ENCODE measurements at regions not wholly inside any gene's neighbourhood (a gene's known extent, or its start where the extent isn't known, plus 50 kb on each side); places are given as distances from the start of the nearest gene placed in this dataset.

DNA sequence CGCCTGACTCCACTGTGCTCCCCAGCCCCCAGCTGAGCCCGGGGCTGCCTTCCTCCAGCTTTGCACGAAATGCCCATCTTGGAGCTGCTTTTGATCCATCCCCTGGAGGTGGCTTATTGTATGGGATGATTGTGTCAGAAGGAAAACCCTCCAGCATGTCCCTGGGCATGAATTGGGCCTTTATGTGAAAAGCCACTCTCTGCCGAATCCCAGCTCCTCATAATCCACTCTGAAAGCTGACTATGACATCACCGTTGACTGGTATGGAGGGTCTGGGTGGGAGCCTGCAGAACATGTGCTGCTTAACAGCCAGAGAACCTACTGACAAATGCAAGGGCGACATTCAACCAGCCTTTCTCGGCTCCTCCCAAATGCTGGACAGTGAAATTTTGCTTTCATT is 74.6 kb downstream of the NENF start:
- WGBS, 5 donors = 74 to 90% (median 86%) methylated on average over 7 of the region's 7 CpGs
- Histone ChIP-seq H3K27me3 (replicated peaks in 1 of 7) (peaks cover 0 to 14% (median 9%) of the 10 kb centered on the region in 7 donors), H3K4me1 (no peaks in the 10 kb centered on the region), H3K36me3 (no peaks in the 10 kb centered on the region), H3K4me3 (no peak overlapping the region), H3K9me3 (no peaks in the 10 kb centered on the region), H3K27ac (no peak overlapping the region)
- intact Hi-C loops (cut with DNase I; ENCODE audit: low total_unique reads) = no loop called here
- no peak for DNase-seq
- TF ChIP-seq POLR2AphosphoS5 (IDR thresholded peaks at IDR 0.05) = no peak
- TF ChIP-seq, protein P1, sequence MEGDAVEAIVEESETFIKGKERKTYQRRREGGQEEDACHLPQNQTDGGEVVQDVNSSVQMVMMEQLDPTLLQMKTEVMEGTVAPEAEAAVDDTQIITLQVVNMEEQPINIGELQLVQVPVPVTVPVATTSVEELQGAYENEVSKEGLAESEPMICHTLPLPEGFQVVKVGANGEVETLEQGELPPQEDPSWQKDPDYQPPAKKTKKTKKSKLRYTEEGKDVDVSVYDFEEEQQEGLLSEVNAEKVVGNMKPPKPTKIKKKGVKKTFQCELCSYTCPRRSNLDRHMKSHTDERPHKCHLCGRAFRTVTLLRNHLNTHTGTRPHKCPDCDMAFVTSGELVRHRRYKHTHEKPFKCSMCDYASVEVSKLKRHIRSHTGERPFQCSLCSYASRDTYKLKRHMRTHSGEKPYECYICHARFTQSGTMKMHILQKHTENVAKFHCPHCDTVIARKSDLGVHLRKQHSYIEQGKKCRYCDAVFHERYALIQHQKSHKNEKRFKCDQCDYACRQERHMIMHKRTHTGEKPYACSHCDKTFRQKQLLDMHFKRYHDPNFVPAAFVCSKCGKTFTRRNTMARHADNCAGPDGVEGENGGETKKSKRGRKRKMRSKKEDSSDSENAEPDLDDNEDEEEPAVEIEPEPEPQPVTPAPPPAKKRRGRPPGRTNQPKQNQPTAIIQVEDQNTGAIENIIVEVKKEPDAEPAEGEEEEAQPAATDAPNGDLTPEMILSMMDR (IDR thresholded peaks at IDR 0.05 in 8 of 11, conservative IDR thresholded peaks at IDR 0.05 in 3 of 11) = no peak
- TF ChIP-seq POLR2A (IDR thresholded peaks at IDR 0.05) = no peak

DNA sequence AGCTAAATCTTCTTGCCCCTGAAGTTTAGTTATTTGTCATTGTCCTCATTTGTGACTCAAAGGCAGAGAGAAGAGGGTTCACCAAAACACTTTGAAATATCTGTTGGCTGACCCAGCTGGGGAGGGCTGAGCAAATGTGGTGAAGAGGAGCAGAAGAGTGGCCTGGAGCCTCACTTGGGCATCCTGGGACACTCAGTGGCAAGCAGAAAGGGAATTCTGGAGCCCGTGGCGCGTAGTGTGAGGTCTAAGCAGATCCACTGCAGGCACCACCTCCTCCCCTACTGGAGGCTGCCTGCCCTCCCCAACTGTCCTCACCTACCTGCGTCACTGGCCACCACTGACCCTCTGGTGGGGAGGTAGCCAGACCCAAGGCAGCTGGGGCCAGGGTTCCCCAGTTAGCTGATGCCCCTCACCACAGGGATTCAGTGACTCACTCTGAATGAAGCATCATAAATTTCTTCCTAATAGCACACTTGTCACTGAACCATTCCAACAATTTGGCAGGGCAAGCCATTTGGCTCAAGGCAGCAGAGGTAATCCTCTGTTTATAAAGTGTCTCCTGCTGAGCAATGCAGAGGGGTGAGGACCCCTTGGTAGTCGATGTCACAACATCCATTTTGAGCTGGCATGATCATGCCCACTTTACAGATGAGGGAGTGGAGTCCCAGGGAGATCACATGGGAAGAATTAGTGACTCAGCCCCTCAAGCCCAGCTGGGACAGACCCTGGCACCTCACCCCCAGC is 80.3 kb downstream of the NENF start:
- H3K27ac ChIP-seq = no peak overlapping the region
- H3K4me1 ChIP-seq = peaks cover 8 to 23% (median 14%) of the 10 kb centered on the region in 6 donors
- 70 to 90% (median 72%) methylated on average over 5 of the region's 5 CpGs for WGBS, 5 donors
- H3K9me3 ChIP-seq = no peaks in the 10 kb centered on the region
- TF ChIP-seq POLR2A (IDR thresholded peaks at IDR 0.05) (no peak), POLR2AphosphoS5 (IDR thresholded peaks at IDR 0.05) (no peak)
- TF ChIP-seq, protein P1 (IDR thresholded peaks at IDR 0.05 in 8 of 11, conservative IDR thresholded peaks at IDR 0.05 in 3 of 11) = no peak
- intact Hi-C loops (cut with DNase I; ENCODE audit: low total_unique reads) = no loop called here
- no peak overlapping the region for H3K4me3 ChIP-seq
- H3K36me3 ChIP-seq = no peaks in the 10 kb centered on the region
- no peak for DNase-seq
- H3K27me3 ChIP-seq (replicated peaks in 1 of 7) = peaks cover 0 to 69% (median 40%) of the 10 kb centered on the region in 7 donors

DNA sequence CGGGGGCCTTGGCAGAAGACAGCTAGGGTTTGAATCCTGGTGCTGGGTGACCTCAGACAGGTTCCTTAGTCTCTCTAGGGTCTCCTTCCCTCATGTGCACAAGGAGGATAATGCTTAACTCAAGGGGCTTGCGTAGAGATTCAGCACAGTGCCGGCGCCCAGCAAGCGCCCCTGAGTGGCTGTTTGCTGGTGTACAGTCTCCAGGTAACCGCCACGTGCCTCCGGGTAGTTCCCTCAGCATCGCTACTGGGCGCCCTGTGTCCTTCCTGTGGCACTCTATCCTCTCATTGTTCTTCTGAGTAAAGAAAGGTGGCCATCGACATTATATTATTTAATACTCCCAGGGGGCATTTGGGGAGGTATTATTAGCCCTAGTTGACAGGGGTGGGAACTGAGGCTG is 80.9 kb downstream of the NENF start:
- no peak overlapping the region for H3K4me3 ChIP-seq
- peaks cover 8 to 23% (median 14%) of the 10 kb centered on the region in 6 donors for H3K4me1 ChIP-seq
- 51 to 74% (median 70%) methylated on average over 6 to 11 of the region's 11 CpGs for WGBS, 5 donors
- TF ChIP-seq, protein P1 (IDR thresholded peaks at IDR 0.05 in 8 of 11, conservative IDR thresholded peaks at IDR 0.05 in 3 of 11) = no peak
- no peak for TF ChIP-seq POLR2AphosphoS5 (IDR thresholded peaks at IDR 0.05)
- TF ChIP-seq POLR2A (IDR thresholded peaks at IDR 0.05) = no peak
- peaks cover 0 to 69% (median 40%) of the 10 kb centered on the region in 7 donors for H3K27me3 ChIP-seq (replicated peaks in 1 of 7)
- no peaks in the 10 kb centered on the region for H3K36me3 ChIP-seq
- intact Hi-C loops (cut with DNase I; ENCODE audit: low total_unique reads) = no loop called here
- no peak for DNase-seq
- no peaks in the 10 kb centered on the region for H3K9me3 ChIP-seq
- no peak overlapping the region for H3K27ac ChIP-seq

DNA sequence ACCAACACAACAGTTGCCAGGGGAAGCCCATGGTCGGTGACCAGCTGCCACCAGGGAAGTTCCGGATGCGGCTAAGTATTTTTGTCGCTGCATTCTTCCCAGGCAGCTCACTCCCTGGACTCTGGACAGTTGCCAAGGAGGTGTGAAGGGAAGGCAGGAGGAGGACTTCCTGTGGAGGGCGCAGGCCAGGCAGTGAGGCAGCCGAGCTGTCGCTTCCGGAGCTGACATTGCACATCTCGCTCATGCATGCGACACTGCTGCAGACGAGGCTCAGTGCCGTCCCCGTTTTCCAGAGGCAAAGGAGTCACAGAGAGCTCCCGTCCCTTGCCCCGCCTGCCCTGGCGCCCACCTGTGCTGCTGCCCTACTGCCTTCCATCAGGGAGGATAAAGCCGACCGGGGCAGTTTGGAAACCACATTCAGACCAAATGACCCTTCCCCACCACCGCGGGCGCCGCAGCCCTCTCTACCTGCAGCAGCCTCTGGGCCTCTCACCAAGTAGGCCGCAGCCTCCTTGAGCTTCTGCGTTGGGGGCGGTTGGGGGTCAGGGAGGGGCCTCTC is 81.4 kb downstream of the NENF start:
- no peak for DNase-seq
- peak overlapping the region in 5 of 8 donors; percentile 10 to 54 (median 23) for H3K4me3 ChIP-seq
- WGBS, 5 donors = 21 to 36% (median 23%) methylated on average over 16 to 25 of the region's 25 CpGs
- intact Hi-C loops (cut with DNase I; ENCODE audit: low total_unique reads) = no loop called here
- H3K9me3 ChIP-seq = no peaks in the 10 kb centered on the region
- H3K27ac ChIP-seq = no peak overlapping the region
- no peaks in the 10 kb centered on the region for H3K36me3 ChIP-seq
- peaks cover 8 to 23% (median 14%) of the 10 kb centered on the region in 6 donors for H3K4me1 ChIP-seq
- TF ChIP-seq POLR2A (IDR thresholded peaks at IDR 0.05) = no peak
- peak; percentile 36 to 41 (median 39) for TF ChIP-seq POLR2AphosphoS5 (IDR thresholded peaks at IDR 0.05)
- H3K27me3 ChIP-seq (replicated peaks in 1 of 7) = peaks cover 0 to 69% (median 40%) of the 10 kb centered on the region in 7 donors
